ENCODE measurements at regions not wholly inside any gene's neighbourhood (a gene's known extent, or its start where the extent isn't known, plus 50 kb on each side); places are given as distances from the start of the nearest gene placed in this dataset.
"Not testable (repeated sequence)": the region's sequence is repeated elsewhere in the genome, so short reads cannot be mapped to it uniquely, and the experiment has no call there.

DNA sequence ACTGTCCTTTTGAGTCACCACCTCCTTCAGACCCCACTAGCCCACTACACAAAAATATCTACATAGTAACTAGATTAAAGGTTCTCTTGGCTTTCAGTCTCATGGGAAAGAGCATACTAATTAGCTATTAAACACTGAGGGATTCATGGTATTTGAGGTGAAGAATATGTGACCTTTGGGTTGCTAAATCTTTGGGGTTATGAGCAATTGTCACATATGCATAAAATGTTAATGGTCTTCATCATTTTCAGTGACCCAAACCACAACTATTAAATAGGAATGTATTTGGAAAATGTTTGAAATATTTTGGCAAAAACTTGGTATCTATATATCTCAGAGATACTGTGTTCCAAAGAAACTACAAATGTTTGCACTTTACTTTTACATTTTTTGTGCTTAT lies 365.1 kb downstream of the MAGEB5 start:
- DNase-seq = no peak

DNA sequence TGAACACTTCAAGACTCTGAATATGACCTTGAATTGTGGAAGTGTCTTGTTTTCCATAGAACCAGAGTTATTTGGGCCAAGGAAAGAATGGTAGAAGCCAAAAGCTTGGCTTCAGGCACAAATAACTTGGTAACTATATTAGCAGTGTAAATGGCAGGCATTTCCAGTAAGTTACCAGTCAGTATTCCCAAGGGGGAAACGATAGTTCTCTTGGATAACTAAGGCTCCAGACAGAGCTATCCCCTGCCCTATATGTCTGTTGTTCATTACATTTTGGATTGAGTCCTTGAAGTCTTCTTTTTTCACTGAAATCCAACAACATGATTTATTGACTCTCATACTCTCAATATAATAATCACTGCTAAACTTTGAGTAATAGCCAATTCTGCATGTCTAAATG lies 364.1 kb downstream of the MAGEB5 start:
- DNase-seq = no peak

DNA sequence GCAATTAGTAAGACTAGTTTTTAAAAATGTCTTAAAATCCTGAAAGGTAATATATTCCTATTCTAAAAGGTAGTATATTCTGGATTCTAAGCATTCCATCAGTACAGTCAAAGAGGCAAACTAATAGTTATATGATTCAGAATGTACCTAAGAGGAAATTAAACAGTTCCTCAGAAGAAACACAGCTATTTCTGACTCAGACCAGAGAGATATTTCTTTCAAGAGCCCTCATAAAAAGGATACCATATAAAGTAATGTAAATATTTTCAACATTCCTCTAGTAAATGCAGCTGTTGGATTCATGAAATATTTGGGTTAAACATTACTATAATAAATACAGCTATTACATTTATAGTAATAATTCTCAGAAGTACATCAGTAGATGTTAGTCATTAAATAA lies 358.3 kb downstream of the MAGEB5 start:
- DNase-seq = no peak

DNA sequence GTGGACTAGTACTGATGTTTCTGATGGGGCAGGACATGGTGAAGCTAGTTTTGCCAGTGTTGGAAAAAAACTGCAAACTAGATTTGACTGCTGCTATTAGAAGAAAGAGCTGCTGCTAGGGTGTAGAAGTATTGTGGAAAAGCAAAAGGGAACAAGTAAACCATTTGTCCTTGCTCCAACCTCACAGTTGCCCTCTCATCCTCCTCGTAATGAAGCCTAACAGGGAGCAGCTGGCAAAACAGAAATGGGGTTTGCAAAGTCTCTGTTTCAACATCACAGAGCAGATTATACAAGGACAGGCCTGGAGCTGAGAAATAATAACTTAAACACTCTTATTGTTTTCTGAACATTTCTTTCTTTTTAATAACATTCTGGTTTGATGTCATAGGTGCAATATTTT lies 346.2 kb downstream of the MAGEB5 start:
- no peak for DNase-seq

DNA sequence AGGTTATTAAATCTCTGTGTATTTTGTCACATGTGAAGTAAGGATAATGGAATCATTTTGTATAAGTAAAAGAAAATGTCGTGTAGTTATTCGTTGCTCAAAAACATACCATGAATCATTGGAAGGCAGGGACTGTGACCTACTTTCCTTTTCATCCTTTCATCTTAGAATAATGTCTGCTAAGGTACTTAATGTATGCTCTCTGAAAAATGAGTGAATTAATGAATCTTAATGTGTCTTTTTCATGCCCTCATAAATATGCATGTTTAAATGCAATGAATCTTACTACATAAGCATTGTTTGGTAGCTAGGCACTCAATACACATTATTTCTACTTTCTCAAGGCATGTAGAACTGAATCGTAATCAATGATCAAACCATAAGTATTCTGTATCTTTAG lies 343.9 kb downstream of the MAGEB5 start:
- no peak for DNase-seq

DNA sequence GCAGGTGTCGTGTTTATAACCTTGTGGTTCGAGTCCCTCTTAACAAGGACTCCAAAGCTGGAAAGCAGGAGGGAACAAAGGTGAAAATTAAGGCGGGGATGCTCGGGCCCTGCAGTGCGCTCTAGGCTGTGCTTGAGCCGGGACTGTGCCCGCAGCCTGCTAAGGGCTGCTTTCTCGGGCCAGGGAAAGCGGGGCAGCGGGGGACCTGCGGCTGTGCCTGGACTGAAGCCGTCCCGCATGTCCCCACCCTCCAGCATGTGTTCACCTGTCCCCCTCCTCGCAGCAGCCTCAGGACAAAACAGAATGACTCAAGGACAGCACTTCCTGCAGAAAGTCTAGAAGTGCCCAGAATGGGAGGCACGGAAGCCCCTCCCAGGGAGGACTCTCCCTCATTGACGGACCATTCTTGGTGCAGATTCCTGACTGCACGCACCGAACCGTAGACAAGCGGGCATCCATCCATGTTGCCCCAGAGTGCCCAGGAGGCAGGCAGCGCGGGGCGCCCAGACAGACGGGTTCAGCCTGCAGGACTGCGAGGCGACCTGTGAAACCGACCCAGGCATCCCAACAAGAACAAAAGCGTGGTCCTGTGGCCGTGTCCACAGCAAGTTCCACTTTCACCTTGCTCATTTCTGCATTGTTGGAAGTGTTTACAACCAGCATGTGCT lies 342.9 kb downstream of the MAGEB5 start:
- DNase-seq = no peak

DNA sequence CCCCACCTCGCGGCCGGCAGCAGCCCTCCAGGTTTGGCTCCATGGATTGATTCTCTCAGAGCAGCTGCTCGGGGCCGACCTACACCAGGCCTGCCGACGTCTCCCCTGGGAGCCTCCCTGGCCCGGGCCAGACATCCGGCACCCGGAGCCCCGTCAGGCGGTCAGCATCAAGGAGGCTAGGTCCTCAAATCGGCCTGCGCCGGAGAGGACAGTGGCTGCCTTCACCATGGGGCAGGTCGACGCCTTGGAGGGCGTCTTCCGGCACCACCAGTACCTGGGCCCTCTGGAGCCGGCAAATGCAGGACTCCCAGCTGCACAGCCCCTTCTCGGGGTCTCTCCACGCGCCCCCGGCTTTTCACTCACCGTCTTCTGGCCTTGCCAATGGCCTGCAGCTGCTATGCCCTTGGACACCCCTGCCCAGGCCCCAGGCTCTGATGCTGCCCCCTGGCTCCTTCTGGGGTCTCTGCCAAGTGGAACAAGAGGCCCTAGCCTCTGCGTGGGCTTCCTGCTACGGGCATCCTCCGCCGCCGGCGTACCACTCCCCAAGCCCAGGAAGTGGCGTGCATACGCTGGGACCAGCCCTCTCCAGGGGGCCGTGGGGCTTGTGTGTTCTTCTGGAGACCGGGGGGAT lies 341.8 kb downstream of the MAGEB5 start:
- DNase-seq = no peak

DNA sequence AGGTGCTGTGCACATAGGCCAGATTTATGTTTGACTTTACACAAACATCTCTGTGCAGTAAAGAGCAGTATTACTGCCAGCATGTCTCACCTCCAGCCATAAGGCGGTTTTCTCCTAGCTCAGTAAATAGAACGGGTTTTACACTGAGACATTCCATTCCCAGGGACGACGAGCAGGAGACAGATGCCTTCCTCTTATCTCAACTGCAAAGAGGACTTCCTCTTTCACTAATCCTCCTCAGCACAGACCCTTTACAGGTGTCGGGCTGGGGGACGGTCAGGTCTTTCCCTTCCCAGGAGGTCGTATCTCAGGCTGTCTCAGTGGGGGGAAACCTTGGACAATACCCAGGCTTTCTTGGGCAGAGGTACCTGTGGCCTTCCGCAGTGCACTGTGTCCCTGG lies 309.8 kb downstream of the MAGEB5 start:
- not testable (repeated sequence) for DNase-seq

DNA sequence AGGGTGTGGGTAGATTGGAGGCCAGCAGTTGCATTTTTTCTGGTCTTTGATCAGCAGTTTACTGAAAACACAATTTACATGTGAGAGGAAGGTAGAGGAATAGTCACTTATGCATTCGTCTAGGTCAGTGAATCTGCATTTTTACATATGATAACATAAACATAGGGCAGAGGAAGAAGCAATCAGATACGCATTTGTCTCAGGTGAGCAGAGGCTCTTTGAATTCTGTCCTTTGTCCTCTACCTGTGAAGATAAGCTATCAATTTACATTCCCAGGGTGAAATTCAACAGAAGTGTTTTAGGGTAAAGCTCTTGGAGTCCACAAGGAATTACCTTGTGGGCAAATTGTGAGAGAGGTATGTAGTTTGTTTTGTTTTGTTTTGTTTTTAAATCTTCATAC lies 306.5 kb downstream of the MAGEB5 start:
- DNase-seq = no peak

DNA sequence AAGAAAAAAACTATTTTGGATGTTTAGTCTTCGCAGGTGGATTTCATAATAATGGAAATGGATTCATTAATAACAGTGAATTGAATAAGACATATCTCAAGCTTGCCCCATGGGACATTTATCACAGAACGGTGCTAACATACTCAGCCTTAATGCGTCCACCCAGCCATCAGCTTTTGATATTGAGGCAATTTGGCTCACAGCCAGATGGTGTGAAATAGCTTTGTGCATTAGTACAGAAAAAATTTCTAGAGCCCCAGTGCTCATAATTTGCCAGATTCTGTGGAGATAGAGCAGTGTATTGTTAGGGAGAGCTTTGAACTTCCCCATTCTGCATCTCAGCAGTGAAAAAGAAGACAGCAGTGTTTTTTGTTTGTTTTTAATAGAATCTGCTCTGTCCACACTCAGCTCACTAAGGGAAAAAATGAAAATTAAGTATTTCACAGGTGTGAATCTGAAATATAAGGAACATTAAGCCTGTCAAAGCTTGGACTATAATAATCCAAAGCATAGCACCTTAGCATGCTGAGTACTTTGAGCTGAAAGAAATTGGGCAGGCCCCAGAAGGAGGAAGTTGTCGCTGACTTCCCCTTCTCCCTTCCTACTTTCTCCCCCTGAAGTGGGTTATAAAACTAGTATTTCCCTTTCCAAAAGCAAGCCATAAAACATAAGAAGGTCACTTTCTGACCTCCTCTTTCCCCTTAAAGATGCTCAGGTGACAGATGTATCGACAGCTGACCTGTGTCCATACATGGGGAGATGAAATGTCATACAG lies 295.8 kb downstream of the MAGEB5 start:
- no peak for DNase-seq

DNA sequence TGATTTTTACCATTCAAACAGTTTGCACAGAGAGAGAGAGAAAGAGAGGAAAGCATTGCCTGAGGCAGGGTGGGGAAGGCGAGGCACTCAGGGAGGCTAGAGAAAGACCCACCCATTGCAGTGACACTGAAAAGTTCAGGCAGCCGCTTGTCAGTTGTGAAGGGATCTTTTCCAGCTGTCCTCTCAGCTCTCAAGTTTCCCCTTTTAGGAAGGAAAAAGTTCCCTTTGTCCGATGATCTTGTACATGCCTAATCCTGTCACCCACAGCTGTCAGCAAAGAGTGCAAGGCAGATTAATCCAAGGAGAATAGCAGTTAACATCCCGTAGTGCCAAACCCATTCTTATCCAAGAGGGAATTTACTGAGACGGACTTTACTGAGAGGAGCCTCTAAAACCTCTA lies 255.0 kb downstream of the MAGEB5 start:
- DNase-seq = no peak

DNA sequence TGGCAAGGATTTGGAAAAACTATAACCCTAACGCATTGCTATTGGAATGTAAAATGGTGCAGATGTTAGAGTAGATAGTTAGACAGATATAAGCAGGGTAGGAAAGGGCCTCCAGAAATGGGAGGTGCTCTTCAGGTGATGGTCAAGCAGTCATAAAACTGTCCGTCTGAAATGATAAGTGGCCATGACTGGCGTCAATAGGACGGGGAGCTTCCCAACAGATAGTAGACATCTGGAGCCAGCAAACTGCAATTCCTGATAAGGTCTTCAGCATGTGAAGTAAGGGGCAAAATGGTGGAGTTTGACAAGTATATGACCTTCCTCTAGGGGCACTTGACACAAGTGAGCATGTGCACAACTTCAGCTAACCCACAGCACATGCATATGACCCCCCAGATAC lies 250.4 kb downstream of the MAGEB5 start:
- DNase-seq = no peak

DNA sequence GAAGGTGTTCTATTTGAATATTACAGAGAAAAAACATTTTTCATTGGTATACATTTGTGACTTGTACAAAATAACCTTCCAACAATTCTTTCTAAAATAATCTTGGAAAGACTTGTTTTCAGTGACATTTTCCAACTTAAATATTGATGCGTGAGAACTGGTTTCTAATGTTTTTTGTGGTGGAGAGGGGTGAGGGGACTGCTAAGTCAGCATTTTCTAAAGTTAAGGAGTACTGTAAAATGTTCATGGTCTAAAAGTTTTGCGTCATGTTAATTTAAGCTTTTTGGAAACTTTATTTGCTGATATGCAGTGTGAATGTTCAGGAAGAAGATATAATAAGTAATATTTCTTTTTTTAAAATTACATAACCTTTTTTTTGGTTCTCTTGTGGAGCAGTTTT lies 229.3 kb downstream of the MAGEB5 start:
- no peak for DNase-seq

DNA sequence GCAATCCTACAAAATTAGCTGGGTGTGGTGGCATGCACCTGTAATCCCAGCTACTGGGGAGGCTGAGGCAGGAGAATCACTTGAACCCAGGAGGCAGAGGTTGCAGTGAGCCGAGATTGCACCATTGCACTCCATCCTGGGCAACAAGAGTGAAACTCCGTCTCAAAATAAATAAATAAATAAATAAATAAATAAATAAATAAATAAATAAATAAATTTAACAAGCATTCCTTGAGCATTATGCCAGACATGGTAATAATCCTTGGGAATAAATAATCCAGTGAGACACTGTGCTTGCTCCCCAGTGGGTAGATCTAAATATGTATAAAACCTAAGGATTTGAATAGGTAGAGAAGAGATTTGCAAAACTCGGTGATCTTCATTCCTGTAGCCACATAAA lies 228.4 kb downstream of the MAGEB5 start:
- not testable (repeated sequence) for DNase-seq

DNA sequence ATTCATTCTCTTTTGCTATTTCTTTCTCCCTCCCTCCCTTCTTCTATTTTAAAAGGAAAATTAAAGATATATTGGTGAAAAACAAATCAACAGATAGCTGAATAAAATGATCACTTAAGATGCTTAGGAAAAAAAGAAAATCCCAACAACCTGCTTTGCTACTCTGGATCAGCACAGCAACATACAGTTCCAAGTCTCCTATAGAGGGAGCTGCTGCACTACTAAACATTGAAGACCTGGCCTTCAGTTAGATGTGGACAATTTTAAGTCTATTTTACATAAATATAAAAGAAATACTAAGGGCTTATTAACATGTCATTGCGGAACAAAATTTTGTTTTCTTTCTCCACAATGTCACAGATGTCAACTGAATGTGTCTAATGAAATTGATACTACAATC lies 226.4 kb downstream of the MAGEB5 start:
- DNase-seq = peak; percentile 10 to 44

DNA sequence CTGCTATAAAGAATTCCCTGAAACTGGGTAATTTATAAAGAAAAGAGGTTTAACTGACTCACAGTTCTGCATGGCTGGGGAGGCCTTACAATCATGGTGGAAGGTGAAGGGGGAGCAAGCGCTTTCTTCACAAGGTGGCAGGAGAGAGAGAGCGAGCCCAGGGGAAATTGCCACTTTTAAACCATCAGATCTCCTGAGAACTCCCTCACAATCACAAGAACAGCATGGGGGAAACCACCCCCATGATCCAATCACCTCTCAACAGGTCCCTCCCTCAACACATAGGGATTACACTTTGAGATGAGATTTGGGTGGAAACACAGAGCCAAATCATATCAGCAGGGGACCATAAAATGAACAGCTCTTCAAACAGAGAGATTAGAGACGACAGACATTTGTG lies 198.6 kb downstream of the MAGEB5 start:
- DNase-seq = peak; percentile 11 to 53

DNA sequence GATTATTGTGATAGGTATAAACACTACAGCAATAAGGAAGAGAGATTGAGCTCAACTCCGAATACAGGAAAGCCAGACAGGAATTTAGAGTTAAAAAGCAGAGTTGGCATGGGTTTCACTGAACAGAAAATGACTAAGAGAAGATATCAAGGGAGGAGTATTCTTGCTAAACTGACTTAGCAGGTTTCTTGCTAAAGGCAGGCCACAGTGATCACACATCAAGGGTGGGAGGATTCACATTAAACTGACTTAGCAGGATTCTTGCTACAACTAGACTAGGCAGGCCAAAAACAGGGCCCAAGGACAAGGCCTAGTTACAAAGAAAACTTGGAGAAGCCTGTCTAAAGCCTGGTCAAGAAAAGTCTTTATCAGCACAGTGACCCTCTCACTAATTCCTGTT lies 195.1 kb downstream of the MAGEB5 start:
- DNase-seq = no peak

DNA sequence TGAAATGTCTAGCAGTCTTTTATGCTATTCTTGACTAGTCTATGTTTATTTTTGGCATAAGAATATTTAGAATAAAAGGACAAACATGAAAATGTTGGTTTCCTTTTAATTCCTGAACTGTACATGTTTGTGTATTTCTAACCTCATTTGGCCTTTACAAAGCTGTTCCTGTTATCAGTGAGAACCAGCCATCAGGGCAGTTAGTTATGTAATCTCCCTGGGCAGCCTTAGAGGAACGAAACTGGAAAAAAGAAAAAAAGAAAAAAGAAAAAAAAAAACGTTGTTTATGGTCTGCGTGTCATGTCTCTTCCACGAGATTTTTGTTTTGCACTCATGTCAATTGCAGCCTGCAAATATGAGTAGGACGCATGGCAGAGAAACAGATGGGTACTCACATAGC lies 193.7 kb downstream of the MAGEB5 start:
- no peak for DNase-seq

DNA sequence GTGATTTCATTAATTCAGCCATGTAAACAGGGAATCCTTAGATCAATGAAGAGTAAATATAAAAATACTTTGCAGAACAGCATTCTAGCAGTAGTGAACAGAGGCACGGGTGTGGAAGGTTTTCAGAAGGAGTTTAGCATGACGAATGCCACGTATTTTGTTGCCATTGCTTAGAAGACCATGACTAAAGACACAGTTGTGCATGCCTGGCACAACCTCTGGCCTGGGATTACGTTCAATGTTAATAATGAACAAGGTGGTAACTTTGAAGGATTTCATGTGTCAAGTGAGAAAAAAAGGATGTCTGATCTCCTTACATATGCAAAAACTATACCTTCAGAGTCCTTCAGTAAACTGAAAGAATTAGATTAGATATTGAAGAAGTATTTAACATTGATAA lies 171.9 kb downstream of the MAGEB5 start:
- DNase-seq = no peak

DNA sequence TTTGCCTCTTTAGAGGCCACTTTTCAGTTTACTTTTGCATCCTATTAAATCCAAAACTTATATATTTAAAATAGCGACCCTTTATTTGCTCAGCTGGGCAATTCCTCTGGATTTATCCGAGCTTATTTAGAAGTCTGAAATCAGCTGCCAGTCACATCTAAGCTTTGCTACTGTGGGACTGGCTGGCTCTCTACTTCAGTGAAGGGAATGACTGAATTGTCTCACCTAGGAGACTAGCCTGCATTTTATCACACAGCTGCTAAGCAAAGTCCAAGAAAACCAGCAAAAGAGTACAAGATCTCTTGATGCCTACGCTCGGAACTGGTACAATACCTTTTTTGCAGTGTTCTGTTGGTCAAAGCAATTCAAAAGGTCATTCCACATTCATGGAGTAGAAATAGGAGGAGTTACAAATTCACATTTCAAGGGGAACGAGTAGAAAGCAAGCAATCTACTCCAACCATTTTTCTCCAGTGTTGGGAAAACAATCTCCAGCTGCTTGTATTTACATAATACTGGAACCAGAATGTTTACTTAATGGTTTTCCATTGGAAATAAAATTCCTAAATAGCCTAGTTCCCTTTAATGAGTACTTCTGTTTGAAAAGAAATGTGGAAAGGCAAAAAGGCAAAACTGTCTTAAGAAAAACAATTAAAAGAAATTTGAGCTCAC lies 160.2 kb downstream of the MAGEB5 start:
- no peak for DNase-seq

DNA sequence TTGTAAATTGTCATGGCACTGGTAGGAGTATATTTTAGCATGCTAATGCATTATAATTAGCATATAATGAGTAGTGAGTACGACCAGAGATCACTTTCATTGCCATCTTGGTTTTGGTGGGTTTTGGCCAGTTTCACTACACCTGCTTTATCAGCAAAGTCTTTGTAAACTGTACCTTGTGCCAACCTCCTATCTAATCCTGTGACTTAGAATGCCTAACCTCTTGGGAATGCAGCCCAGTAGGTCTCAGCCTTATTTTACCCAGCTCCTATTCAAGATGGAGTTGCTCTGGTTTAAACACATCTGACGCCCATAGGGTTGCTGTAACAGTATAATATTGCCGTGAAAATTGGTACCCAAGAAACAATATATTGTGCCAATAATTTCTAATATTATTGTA lies 159.4 kb downstream of the MAGEB5 start:
- no peak for DNase-seq

DNA sequence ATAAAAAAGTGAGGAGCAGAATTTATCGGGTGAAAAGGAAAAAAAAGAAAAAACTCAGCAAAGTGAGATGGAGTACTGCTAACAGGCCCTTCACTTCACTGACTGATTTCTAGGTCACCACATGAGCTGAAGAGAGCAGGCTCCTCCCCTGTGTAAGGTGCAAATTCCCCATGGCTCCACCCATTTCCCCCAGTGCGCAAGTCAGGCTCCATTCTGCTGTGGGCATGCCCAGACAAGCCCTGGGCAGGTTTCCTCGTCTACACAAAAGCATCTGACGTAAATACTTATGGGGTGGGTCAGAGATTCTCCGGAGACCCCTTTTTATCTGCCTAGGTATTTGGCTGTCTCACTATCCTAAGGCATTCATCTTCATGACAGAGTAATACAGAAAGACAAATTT lies 157.9 kb downstream of the MAGEB5 start:
- no peak for DNase-seq

DNA sequence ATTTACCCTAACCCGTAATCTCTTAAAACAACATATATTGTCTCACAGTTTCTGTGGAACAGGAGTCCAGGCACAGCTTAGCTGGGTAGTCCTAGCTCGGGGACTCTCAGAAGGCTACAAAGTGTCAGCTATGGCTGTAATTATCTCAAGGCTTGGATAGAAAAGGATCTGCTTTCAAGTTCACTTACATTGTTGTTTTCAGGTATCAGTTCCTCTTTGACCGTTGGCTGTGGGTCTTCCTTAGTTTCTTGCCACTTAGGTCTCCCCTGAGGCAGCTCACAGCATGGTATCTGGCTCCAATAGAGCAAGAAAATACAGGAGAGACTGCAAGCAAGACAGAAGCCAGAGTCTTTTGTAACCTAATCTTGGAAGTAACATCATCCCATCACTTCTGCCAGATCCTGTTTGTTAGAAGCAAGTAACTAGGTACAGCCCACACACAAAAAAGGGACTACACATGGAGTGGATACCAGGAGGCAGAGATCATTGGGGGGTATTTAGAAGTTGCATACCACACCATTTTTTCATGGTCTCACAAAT lies 137.0 kb downstream of the MAGEB5 start:
- DNase-seq = no peak

DNA sequence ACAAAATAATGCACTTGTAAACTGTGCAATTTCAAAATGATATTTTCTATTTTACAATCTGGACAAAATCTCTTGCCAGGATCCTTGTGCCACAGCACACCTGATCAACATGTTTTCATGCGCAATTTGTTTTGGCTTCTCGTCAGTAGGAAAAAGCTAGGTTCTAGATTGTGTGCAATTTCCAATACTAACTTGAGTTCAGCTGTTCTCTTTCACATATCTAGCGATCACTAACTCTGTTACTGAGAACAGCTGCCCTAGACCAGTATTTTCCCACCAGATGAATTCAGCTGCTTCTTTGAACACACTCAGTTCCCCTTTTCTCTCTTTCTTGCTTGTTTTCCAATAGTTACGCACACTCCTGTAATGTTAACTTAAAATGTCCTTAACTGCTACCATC lies 131.2 kb downstream of the MAGEB5 start:
- no peak for DNase-seq

Data from NCI-H2081 (cell line).